Astrocyte of the hippocampus (primary cell): ENCODE measurements at regions not wholly inside any gene's neighbourhood (a gene's known extent, or its start where the extent isn't known, plus 50 kb on each side); places are given as distances from the start of the nearest gene placed in this dataset.
"Not testable (repeated sequence)": the region's sequence is repeated elsewhere in the genome, so short reads cannot be mapped to it uniquely, and the experiment has no call there.

Experiments
- DNase-seq: peaks from one replicate; pipeline ENCODE4 v3.0.0; 2011; ENCODE audit warnings: low read depth, low spot score

GRCh38 chr12:124129132-124129531, 156.1 kb downstream of the ZNF664 start:
- no peak for DNase-seq

DNA sequence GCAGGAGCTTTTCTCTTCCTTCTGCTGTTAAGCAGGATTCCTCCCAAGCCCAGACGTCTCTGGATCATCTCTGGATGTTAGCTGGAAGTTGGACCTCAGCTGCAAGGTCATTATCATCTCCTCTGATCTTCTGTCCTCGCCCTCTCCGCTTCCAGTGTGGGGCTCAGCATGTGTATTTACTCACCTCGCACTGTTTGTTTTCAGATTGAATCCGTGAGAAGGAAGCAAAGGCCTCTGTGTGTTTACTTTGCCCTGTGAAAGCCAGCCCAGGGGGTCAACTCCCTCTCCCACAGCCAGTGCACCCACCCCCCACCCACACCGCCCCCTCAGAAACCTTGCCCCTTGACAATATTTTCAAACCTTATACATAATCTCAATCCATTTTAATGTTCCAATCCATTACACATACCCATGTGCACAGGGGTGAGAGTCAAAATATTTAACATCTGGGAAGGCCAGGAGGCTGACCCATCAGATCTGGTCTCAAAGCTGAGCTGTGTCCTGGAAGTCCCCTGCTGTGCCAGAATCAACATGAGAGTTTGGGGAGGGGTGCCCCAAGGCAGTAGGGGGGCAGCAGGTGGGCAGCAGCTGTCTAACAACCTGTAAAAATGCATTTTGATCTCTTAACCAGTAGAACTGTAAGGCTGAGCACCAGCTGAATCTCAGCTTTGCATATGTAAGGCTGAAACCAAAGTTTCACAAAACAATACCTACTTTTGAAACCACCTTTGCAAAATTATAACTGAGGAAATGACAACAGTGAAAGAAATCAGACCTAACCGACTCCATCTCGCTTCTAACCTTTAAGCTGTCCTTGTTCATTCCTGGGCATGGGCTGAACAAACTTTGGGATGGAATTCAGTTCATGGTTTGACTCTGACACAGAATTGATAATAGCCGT, 157.9 kb downstream of the ZNF664 start:
- no peak for DNase-seq

GRCh38 chr12:124131659-124132058, 158.6 kb downstream of the ZNF664 start:
- DNase-seq: no peak

DNA sequence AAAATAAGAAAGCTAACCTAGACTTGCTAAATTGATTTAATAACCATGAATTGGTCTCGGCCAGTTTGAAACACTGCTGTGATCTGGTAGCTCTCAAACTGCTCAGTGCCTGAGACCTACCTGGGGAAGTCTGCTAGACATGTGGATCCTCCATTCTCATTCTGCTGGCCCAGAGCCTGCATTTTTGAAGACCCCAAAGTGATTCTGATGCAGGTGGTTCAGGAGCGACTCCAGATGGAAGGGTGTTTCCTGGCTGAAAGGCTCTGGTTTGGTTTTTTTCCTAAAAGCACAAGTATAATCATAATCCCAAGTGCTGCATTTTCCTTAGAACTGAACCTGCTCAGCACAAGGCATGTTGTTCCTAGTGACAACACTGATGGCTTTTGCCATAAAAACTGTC, 159.5 kb downstream of the ZNF664 start:
- no peak for DNase-seq

- DNase-seq: no peak
Measured at GRCh38 chr12:124136796-124137195, 158.1 kb upstream of the RFLNA start.

GRCh38 chr12:124140944-124141486, 153.9 kb upstream of the RFLNA start:
- DNase-seq: peak; percentile 45

DNA sequence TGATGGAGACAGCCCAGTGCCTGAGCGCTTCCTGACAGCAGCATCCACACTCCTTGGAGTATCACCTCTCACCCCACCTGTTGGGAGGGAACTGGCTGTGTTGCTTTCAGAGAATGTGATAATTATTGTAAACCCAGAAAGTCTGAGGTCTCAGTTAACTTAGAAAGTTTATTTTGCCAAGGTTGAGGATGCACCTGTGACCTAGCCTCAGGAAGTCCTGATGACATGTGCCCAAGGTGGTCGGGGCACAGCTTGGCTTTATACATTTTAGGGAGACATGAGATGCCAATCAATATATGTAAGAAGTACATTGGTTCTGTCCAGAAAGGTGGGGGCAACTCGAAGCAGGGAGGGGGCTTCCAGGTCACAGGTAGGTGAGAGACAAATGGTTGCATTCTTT, 153.3 kb upstream of the RFLNA start:
- not testable (repeated sequence) for DNase-seq

DNA sequence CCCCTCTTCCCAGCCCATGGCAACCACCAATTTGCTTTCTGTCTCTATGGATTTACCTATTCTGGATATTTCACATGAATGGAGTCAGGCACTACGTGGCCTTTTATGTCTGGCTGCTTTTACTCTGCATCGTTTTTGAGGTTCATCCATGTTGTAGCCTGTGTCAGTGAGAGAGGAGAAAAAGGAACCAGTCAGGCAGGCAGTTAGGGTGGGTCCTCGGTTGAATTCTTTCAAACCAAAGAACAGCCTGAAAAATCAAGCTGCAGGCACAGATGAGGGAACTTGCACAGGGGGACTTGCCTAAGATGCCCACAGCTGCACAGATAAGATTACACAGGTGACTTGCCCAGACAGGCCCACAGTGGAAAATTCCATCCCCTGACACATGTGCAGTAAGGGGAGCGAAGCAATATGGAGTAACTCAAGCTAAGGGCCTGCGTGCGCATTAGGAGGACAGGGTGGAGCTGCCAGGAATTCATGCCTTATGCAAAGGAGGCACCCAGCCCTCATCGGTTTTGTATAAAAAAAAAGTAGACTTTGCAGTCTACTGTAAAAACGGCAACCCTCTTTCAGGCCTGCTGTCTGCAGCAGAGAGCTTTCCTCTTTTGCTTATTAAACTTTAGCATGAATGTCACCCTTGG, 152.4 kb upstream of the RFLNA start:
- DNase-seq: no peak

- DNase-seq: no peak
Measured at GRCh38 chr12:124143726-124144125, 151.2 kb upstream of the RFLNA start.

DNA sequence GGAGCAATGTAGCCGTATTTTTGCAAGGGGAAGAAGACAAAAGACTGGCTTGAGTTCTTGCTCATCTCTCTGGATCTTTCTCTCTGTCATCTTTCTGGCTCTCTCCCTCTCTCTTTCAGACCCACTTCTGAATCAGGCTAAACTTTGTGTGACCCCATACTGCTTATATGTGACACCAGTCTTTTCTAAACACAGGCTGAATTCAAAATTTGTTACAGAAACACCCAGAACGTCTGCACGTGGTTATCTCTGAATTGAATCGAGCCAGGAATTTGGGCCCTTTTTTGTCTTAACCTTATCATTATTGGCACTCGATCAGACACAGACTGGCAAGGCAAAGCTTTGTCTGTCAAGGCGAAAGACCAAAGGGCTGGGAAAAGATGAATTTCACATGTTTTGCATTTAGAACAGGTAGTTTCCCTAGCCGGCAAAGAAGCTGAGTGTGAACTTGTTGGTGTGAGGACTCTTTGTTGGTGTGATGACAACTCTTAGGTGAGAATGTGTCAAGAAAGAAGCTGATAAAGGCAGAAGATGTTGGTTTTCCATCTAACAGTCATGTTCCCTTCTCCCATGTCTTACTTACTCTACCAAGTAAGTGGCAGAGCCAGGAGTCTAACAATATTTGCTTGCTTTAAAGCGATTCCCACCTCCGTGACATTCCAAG, 150.2 kb upstream of the RFLNA start:
- DNase-seq: no peak

DNA sequence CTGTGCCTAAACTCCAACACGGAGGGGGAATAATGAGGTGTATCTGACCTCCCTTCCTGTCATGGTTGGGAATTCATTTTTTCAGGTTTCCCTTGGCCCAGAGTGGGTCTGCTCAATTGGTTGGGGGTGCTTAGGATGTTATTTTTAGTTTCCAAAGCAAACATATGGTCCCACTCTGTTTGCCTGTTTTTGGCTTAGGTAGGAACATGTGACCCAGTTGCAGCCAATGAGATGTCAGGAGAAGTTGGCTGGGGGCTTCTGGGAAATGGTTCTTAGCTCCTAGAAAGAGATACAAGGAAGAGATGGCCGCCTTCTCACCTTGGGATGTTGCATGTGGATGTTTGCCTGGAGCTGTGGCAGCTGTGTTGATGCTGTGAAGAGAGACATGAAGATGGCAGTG, 147.9 kb upstream of the RFLNA start:
- DNase-seq: no peak

- DNase-seq: no peak
Measured at GRCh38 chr12:124147575-124147974, 147.3 kb upstream of the RFLNA start.

DNA sequence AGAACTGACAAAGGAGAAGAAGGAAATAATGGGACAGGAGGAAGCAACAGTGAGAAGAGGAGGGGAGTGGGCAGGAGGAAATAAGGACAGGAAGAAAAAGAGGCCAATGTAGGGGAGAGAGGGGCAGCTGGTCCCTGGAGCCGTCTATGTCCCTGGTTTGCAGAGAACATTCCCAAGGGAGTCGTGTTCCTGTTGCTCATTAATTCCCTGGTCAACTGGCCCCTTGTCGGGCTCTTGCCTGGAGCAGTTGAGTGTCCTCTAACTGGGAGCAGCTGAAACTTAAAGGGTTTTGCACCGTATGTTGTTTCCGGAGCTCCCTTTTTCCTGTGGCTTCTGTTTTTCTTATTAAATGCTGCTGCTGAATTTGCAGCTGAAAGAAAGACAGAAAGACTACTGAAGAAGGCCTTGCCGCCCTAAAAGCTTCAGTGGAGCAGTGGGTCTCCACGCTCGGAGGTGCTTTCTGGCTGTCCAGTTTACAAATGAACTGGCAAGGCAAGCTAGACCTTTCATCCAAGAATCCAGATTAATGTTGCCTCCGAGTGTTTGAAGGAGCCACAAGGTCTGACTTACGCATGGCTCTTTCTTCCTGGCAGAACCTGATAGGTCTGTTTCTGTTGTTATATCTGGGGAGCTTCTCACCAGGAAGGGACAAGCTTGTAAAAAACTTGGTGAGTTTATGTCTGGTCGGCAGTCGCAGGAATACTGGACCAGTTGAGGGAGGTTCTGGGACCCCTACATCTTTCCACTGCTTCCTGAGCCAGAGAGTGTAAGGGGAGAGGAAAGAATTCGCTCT, 146.2 kb upstream of the RFLNA start:
- no peak for DNase-seq

DNA sequence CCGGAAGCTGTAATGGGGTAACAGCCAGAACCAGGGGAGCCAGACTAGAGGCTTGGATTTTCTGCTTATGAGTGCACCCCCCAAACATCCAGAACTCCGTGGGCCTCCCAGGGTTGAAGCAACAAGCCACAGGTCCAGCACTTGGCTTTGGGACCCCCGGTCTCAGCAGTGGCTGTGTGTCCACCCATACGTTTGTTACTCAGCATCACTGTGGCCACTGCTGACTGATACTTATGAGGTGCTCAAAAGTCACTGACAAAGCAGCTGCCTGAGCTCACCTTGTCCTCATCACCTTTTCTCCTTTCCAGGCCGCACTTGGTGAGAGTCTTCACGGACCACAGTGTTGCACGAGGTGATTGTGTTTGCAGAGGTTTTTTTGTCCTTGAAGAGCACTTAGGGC, 145.6 kb upstream of the RFLNA start:
- no peak for DNase-seq

- no peak for DNase-seq
Measured at GRCh38 chr12:124150168-124150567, 144.7 kb upstream of the RFLNA start.

DNA sequence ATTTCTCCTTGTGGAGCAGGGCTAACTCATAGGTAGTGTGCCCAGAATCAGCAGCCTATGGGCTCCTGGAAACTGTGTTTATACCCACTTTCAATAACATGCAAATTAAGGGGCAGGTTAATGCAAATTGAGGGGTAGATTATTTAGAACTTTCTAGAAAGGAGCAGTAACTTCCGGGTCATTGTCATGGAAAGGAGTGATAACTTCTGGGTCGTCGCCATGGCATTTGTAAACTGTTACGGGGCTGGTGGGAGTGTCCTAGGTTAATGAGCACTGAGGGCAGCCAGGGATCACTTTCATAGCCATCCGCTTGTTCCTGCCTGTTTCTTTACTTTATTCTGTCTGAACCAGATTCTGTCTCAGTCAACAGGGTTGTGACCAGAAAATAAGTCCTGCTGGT, 143.3 kb upstream of the RFLNA start:
- no peak for DNase-seq

DNA sequence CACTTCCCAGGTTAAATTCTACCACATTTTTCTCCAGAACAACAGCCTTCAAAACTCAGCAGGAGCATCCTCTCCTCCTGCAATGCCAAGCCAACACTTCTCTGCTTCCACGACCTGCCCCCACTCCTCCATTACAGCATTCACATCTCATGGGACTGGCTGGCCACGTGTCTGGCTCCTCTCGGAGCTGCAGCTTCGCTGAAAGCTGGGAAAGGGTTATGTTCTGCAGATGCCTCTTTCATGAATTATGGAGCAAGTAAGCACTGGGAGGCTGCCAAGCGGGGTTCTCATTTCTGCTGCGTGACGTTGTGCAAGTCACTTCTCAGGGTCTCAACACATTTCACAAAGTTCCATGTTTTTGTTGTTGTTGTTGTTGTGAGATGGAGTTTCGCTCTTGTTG, 142.2 kb upstream of the RFLNA start:
- DNase-seq: no peak

DNA sequence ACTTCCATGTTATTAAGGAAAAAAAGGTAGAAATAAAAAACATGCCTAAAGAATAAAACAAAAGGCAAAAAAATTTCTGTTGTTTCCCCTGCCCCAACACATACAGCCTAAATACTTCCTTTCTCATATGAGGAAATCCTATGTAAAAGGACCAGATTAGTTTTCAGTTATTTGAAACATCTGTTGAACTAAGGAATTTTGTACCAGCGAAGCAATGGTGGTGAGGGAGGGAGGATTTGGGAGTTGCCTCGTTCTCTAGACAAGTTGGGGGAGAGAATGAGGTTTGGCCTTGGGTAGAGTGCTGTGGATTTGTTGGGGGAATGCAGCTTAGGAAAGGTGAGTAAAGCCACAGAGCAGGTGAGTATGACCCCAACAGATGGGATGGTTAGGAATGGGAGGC, 141.5 kb upstream of the RFLNA start:
- no peak for DNase-seq

- no peak for DNase-seq
Measured at GRCh38 chr12:124157406-124157805, 137.5 kb upstream of the RFLNA start.

DNA sequence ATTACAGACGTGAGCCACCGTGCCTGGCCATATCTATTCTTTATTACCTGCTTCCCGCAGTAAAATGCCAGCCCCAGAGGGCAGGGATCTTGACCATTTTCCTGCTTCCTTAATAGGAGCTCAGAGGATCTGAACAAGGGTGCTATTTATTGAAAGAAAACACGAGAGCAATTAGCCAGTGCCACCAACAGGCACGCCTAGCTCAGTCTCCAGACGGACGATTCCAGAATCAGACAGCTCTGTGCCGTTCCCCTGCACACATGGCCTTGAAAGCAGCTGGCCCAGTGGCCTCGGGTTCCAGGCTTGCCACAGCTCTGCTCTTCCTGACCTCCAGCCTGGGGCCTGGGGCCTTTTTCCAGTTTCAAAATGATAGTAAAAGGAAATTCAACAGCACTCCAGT, 135.2 kb upstream of the RFLNA start:
- DNase-seq: no peak

DNA sequence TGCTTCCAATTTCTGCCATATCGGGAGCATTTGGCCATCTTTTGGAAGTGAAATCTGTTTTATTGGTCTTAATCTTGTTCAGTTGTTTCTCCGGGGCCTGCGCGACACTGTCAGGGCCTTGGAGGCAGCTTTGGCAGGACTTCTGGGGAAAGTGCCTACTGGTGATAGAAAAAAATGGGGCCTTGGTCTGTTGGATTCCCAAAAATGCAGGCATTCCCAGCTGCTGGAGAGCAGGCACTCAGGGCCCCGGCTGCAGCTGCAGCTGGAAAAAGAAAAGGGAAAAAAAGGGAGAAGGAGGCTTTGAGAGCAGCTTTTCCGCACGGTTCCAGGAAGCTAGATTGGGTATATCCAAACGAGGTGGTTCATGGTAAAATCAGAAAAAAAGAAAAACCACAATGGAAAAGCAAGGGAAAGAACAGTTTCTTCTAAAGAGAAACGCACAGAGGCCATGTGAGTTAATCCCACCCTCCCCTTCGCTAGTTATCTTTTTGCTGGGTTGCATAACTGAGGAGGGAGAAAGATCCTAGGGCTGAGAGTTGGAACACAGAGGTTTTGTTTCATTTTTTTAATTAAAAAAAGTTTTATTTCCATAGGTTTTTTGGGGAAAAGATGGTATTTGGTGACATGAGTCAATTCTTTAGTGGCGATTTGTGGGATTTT, 134.7 kb upstream of the RFLNA start:
- DNase-seq: peak; percentile 26
